C4-2B (cell line): ENCODE measurements at regions not wholly inside any gene's neighbourhood (a gene's known extent, or its start where the extent isn't known, plus 50 kb on each side); places are given as distances from the start of the nearest gene placed in this dataset.

ENCODE experiments used
- ZFX ChIP-seq: fragments of 450-650 bp; IDR thresholded peaks from 2 replicates; pipeline ENCODE4 v1.6.1; 2017
- TF ChIP-seq, protein P1 (sequence below): fragments of 450-650 bp; conservative IDR thresholded peaks from 2 replicates; pipeline ENCODE4 v1.5.1; 2017; ENCODE audit warnings: mild to moderate bottlenecking

DNA sequence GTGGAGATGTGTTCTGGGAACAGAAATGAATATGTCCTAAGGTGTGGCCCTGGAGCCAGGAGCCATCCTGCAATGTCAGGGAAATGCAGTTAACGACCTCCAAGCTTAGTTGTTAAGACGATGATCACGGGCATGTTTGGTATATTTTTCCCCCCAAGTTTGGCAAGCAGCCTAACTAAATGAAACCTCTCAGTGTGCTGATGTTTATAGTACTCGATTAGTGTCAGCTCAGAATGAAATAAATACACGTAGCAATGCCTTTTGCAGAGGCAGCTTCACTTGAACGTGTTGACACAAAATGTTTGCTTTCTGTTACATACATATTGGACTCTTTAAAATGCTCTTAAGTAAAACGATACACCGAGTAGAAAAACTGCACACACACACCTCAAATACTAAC lies 76.2 kb upstream of the OLIG3 start:
- TF ChIP-seq, protein P1, sequence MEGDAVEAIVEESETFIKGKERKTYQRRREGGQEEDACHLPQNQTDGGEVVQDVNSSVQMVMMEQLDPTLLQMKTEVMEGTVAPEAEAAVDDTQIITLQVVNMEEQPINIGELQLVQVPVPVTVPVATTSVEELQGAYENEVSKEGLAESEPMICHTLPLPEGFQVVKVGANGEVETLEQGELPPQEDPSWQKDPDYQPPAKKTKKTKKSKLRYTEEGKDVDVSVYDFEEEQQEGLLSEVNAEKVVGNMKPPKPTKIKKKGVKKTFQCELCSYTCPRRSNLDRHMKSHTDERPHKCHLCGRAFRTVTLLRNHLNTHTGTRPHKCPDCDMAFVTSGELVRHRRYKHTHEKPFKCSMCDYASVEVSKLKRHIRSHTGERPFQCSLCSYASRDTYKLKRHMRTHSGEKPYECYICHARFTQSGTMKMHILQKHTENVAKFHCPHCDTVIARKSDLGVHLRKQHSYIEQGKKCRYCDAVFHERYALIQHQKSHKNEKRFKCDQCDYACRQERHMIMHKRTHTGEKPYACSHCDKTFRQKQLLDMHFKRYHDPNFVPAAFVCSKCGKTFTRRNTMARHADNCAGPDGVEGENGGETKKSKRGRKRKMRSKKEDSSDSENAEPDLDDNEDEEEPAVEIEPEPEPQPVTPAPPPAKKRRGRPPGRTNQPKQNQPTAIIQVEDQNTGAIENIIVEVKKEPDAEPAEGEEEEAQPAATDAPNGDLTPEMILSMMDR = no peak
- no peak for TF ChIP-seq ZFX
